Endothelial cell of umbilical vein (primary cell): ENCODE measurements at regions not wholly inside any gene's neighbourhood (a gene's known extent, or its start where the extent isn't known, plus 50 kb on each side); places are given as distances from the start of the nearest gene placed in this dataset.

Source experiments
- BruUV-seq: library from RNA; stranded (reverse); fragments of 400-500 nt; replicated peaks from 2 replicates; lab custom pipeline; 2021; lab: Mats Ljungman, UMichigan
- CTCF ChIA-PET: fragments of 300-600, 350-600 bp; sonication (Branson Sonifier 250); formaldehyde crosslinking; loops from one replicate; lab custom pipeline; 2021; ENCODE audit warnings: antibody characterized with exemption, inconsistent platforms; lab: Charles Lee
- POLR2A ChIA-PET: fragments of 300-600, 350-600 bp; sonication (Branson Sonifier 250); formaldehyde crosslinking; loops from one replicate; lab custom pipeline; 2021; ENCODE audit warnings: antibody characterized with exemption, inconsistent platforms; lab: Charles Lee
- DNase-seq: peaks from one replicate; pipeline ENCODE4 v3.0.0-alpha.2; 2011; ENCODE audit warnings: low read depth, low spot score
- FAIRE-seq: peaks from 2 replicates; lab custom pipeline; 2011; peaks lifted over from hg19 to GRCh38; lab: Jason Lieb, UNC
- H2AFZ ChIP-seq: 2 replicates; pipeline ENCODE4 v1.6.0; 2012; ENCODE audit warnings: low read depth, low read length, control low read depth, inconsistent platforms
- H3K27ac ChIP-seq: 2 replicates; pipeline ENCODE4 v1.5.1; 2011; ENCODE audit warnings: low read depth, mild to moderate bottlenecking, control low read depth, low read length, moderate library complexity; ENCODE audit not compliant: insufficient read depth
- H3K27me3 ChIP-seq, 2 experiments: 2 replicates each; pipeline versions ENCODE4 v1.6.0 to v1.6.1; 2011; ENCODE audit warnings: low read length in 2 of 2, mixed read lengths in 1 of 2; ENCODE audit not compliant: control insufficient read depth in 2 of 2, insufficient read depth in 2 of 2
- H3K36me3 ChIP-seq, 2 experiments: 2 replicates in 1 of 2; 3 replicates in 1 of 2; pipeline ENCODE4 v1.5.1; 2011; ENCODE audit warnings: low read length in 2 of 2, mild to moderate bottlenecking in 1 of 2, moderate library complexity in 1 of 2; ENCODE audit not compliant: control insufficient read depth in 2 of 2, insufficient read depth in 2 of 2; ENCODE audit errors: extremely low read depth in 1 of 2
- H3K4me1 ChIP-seq: 3 replicates; pipeline ENCODE4 v1.5.1; 2011; ENCODE audit warnings: mild to moderate bottlenecking, low read length; ENCODE audit not compliant: control insufficient read depth, insufficient read depth; ENCODE audit errors: extremely low read depth
- H3K4me2 ChIP-seq: 2 replicates; pipeline ENCODE4 v1.6.1; 2011; ENCODE audit warnings: low read length, control low read depth, mixed read lengths; ENCODE audit not compliant: insufficient read depth
- H3K4me3 ChIP-seq, 3 experiments: fragments of 200-600 bp in 1 of 3; sonication (generic), shearing (Covaris generic) in 1 of 3; replicated peaks in 1 of 3; 2 replicates each; pipeline ENCODE4 v1.5.1; 2011 to 2016; ENCODE audit warnings: control low read depth in 3 of 3, low read length in 3 of 3, mild to moderate bottlenecking in 2 of 3, inconsistent platforms in 1 of 3, low read depth in 1 of 3, moderate library complexity in 1 of 3; ENCODE audit not compliant: insufficient read depth in 1 of 3
- H3K79me2 ChIP-seq: 2 replicates; pipeline ENCODE4 v1.6.0; 2012; ENCODE audit warnings: low read length, inconsistent platforms; ENCODE audit not compliant: control insufficient read depth, insufficient read depth
- H3K9ac ChIP-seq: replicated peaks from 2 replicates; pipeline ENCODE3; 2011; ENCODE audit warnings: low read length, control low read depth; ENCODE audit not compliant: insufficient read depth; ENCODE audit errors: extremely low read depth
- H3K9me1 ChIP-seq: replicated peaks from 3 replicates; pipeline ENCODE4 v1.6.0; 2011; ENCODE audit warnings: mild to moderate bottlenecking, low read length; ENCODE audit not compliant: control insufficient read depth, insufficient read depth; ENCODE audit errors: extremely low read depth
- H3K9me3 ChIP-seq: replicated peaks from 2 replicates; pipeline ENCODE4 v1.5.1; 2012; ENCODE audit warnings: low read length, inconsistent platforms; ENCODE audit not compliant: control insufficient read depth, insufficient read depth
- H4K20me1 ChIP-seq: replicated peaks from 2 replicates; pipeline ENCODE3; 2011; ENCODE audit warnings: mild to moderate bottlenecking, low read length; ENCODE audit not compliant: control insufficient read depth, insufficient read depth; ENCODE audit errors: extremely low read depth
- EZH2 ChIP-seq: IDR thresholded peaks from 2 replicates; pipeline ENCODE4 v1.6.1; 2012; ENCODE audit warnings: borderline replicate concordance, low read depth, mild to moderate bottlenecking, moderate library complexity, low read length, inconsistent platforms; ENCODE audit not compliant: severe bottlenecking
- FOS ChIP-seq: IDR thresholded peaks from 2 replicates; pipeline ENCODE4 v1.6.1; 2011; ENCODE audit warnings: mild to moderate bottlenecking, low read length, moderate library complexity, borderline replicate concordance; ENCODE audit not compliant: insufficient read depth
- GATA2 ChIP-seq: IDR thresholded peaks from 2 replicates; pipeline ENCODE4 v1.7.0; 2011; ENCODE audit warnings: low read depth, mild to moderate bottlenecking, moderate library complexity, mixed read lengths, low read length; ENCODE audit not compliant: insufficient read length, insufficient read depth
- JUN ChIP-seq: IDR thresholded peaks from 2 replicates; pipeline ENCODE4 v1.6.1; 2011; ENCODE audit warnings: borderline replicate concordance, low read depth; ENCODE audit not compliant: insufficient read length, insufficient read depth
- MYC ChIP-seq: IDR thresholded peaks from one replicate; pipeline ENCODE4 v1.6.1; 2011; ENCODE audit warnings: mild to moderate bottlenecking, low read depth, low read length
- POLR2A ChIP-seq: IDR thresholded peaks from 2 replicates; pipeline ENCODE4 v1.6.1; 2012; ENCODE audit warnings: low read depth, mild to moderate bottlenecking, control low read depth, low read length
- POLR2AphosphoS5 ChIP-seq: IDR thresholded peaks from 2 replicates; pipeline ENCODE4 v1.6.1; 2012; ENCODE audit warnings: low read depth, mild to moderate bottlenecking, control low read depth, low read length, moderate library complexity; ENCODE audit not compliant: insufficient read depth
- dilution Hi-C: fragments of 300-500 bp; cut with MboI; formaldehyde crosslinking; loops from one replicate; pipeline ENCODE4 v1.15.0; 2019; ENCODE audit warnings: low sequenced_read_pairs; ENCODE audit not compliant: extremely low pct_ligation_motif_present
- intact Hi-C: fragments of 100-400 bp; cut with micrococcal nuclease; formaldehyde crosslinking; loops from one replicate; pipeline ENCODE4 v1.10.0; 2022
- TF ChIP-seq, protein P1 (sequence below), 2 donors: IDR thresholded peaks; 1 replicate in 1 of 2; 2 replicates in 1 of 2; pipeline ENCODE4 v1.5.1; 2011; ENCODE audit warnings: low read length in 2 of 2, mild to moderate bottlenecking in 2 of 2, moderate library complexity in 2 of 2, control low read depth in 1 of 2, inconsistent platforms in 1 of 2, low read depth in 1 of 2; ENCODE audit not compliant: insufficient read depth in 1 of 2; ENCODE audit errors: extremely low read depth in 1 of 2
- TF ChIP-seq, protein P2 (sequence below): IDR thresholded peaks from 2 replicates; pipeline ENCODE4 v1.6.1; 2011; ENCODE audit not compliant: insufficient read depth, insufficient read length

DNA sequence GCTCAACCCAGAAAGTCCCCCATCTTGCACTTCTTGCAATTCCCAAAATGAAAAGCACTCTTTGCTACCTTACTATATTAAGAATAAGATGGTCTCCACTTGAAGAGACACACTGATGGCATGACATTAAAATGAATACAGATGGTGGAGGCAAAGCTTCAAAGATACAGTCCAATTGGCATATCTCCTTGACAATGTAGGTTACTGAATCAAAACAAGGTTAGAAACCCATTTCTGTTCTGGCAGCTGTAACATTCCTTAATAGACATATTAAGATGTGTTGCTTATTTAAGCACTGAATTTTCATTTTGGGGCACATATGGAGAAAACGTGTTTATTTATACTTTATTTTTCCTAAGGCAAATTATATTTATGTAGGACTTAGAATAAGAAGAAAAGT, 1262.8 kb upstream of the CDH8 start:
- FAIRE-seq (no peak), DNase-seq (no peak)
- intact Hi-C loops (no loop called here), dilution Hi-C loops (no loop called here)
- Histone ChIP-seq H3K9me1 (no peaks in the 10 kb centered on the region), H2AFZ (no peak overlapping the region), H3K4me1 (no peaks in the 10 kb centered on the region), H3K27ac (no peak overlapping the region), H3K79me2 (no peaks in the 10 kb centered on the region), H3K27me3 (no peaks in the 10 kb centered on the region), H3K4me2 (no peak overlapping the region), H3K4me3 (no peak overlapping the region), H4K20me1 (no peaks in the 10 kb centered on the region), H3K36me3 (no peaks in the 10 kb centered on the region), H3K9ac (no peak overlapping the region), H3K9me3 (no peaks in the 10 kb centered on the region)
- BruUV-seq, result no TSS peak
- POLR2A ChIA-PET, result no interaction called here
- CTCF ChIA-PET, result no interaction called here
- TF ChIP-seq EZH2, result no peak
- TF ChIP-seq POLR2AphosphoS5, result no peak
- TF ChIP-seq MYC, result no peak
- TF ChIP-seq, protein P1, sequence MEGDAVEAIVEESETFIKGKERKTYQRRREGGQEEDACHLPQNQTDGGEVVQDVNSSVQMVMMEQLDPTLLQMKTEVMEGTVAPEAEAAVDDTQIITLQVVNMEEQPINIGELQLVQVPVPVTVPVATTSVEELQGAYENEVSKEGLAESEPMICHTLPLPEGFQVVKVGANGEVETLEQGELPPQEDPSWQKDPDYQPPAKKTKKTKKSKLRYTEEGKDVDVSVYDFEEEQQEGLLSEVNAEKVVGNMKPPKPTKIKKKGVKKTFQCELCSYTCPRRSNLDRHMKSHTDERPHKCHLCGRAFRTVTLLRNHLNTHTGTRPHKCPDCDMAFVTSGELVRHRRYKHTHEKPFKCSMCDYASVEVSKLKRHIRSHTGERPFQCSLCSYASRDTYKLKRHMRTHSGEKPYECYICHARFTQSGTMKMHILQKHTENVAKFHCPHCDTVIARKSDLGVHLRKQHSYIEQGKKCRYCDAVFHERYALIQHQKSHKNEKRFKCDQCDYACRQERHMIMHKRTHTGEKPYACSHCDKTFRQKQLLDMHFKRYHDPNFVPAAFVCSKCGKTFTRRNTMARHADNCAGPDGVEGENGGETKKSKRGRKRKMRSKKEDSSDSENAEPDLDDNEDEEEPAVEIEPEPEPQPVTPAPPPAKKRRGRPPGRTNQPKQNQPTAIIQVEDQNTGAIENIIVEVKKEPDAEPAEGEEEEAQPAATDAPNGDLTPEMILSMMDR (IDR thresholded peaks at IDR 0.05; ENCODE audit: extremely low read depth in 1 of 2, insufficient read depth in 1 of 2, low read depth in 1 of 2, low read length in 2 of 2), result no peak
- TF ChIP-seq POLR2A, result no peak
- TF ChIP-seq, protein P2, sequence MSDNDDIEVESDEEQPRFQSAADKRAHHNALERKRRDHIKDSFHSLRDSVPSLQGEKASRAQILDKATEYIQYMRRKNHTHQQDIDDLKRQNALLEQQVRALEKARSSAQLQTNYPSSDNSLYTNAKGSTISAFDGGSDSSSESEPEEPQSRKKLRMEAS, result no peak
- no peak for TF ChIP-seq JUN
- no peak for TF ChIP-seq FOS
- no peak for TF ChIP-seq GATA2
